ENCODE measurements at regions not wholly inside any gene's neighbourhood (a gene's known extent, or its start where the extent isn't known, plus 50 kb on each side); places are given as distances from the start of the nearest gene placed in this dataset.

- no peaks in the 10 kb centered on the region for H3K79me2 ChIP-seq (ENCODE audit: control insufficient read depth, insufficient read depth, low read length)
- FAIRE-seq: no peak
- WGBS (ENCODE audit: insufficient coverage, low coverage, missing lambda C conversion rate): 0% methylated on average over 1 of the region's 1 CpG
- no peaks in the 10 kb centered on the region for H3K36me3 ChIP-seq (ENCODE audit: control insufficient read depth, insufficient read depth, low read length)
- CTCF ChIA-PET (ENCODE audit: low intra/inter-chr PET ratio): no interaction called here
- H2AFZ ChIP-seq (ENCODE audit: low read depth, low read length): no peak overlapping the region
- no TSS peak for BruUV-seq (replicated peaks)
- DNase-seq (ENCODE audit: extremely low read depth in 1 of 4, low spot score in 3 of 4): no peak
- H4K20me1 ChIP-seq (replicated peaks; ENCODE audit: control insufficient read depth, insufficient read depth, low read length): no peaks in the 10 kb centered on the region
- no peaks in the 10 kb centered on the region for H3K9me1 ChIP-seq (ENCODE audit: control insufficient read depth, insufficient read depth, low read length)
- ATAC-seq: no peak
- H3K4me3 ChIP-seq: no peak overlapping the region
- no peak overlapping the region for H3K27ac ChIP-seq (ENCODE audit: extremely low read depth, low read depth, low read length)
- no peaks in the 10 kb centered on the region for H3K4me1 ChIP-seq (replicated peaks in 1 of 2; ENCODE audit: control insufficient read depth in 2 of 2, insufficient read depth in 2 of 2, low read length in 2 of 2)
- no peak overlapping the region for H3K4me2 ChIP-seq (ENCODE audit: insufficient read depth, low read length)
- H3K9ac ChIP-seq (ENCODE audit: insufficient read depth in 1 of 2, low read depth in 2 of 2, low read length in 2 of 2): no peak overlapping the region
- POLR2A ChIA-PET: no interaction called here
- TF ChIP-seq, protein P1, sequence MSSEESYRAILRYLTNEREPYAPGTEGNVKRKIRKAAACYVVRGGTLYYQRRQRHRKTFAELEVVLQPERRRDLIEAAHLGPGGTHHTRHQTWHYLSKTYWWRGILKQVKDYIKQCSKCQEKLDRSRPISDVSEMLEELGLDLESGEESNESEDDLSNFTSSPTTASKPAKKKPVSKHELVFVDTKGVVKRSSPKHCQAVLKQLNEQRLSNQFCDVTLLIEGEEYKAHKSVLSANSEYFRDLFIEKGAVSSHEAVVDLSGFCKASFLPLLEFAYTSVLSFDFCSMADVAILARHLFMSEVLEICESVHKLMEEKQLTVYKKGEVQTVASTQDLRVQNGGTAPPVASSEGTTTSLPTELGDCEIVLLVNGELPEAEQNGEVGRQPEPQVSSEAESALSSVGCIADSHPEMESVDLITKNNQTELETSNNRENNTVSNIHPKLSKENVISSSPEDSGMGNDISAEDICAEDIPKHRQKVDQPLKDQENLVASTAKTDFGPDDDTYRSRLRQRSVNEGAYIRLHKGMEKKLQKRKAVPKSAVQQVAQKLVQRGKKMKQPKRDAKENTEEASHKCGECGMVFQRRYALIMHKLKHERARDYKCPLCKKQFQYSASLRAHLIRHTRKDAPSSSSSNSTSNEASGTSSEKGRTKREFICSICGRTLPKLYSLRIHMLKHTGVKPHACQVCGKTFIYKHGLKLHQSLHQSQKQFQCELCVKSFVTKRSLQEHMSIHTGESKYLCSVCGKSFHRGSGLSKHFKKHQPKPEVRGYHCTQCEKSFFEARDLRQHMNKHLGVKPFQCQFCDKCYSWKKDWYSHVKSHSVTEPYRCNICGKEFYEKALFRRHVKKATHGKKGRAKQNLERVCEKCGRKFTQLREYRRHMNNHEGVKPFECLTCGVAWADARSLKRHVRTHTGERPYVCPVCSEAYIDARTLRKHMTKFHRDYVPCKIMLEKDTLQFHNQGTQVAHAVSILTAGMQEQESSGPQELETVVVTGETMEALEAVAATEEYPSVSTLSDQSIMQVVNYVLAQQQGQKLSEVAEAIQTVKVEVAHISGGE (CRISPR knock-in tag; IDR thresholded peaks at IDR 0.05): no peak
- TF ChIP-seq ZBTB7A (IDR thresholded peaks at IDR 0.05; ENCODE audit: borderline replicate concordance, control insufficient read depth, low read depth, low read length) (no peak), STAG1 (CRISPR knock-in tag; IDR thresholded peaks at IDR 0.05; ENCODE audit: borderline replicate concordance) (no peak), JUNB (CRISPR knock-in tag; conservative IDR thresholded peaks at IDR 0.05) (no peak), HMGXB4 (CRISPR knock-in tag; IDR thresholded peaks at IDR 0.05) (no peak), ZNF175 (CRISPR knock-in tag; IDR thresholded peaks at IDR 0.05; ENCODE audit: low read depth) (no peak), FOXJ3 (CRISPR knock-in tag; IDR thresholded peaks at IDR 0.05) (no peak)
- TF ChIP-seq, protein P2, sequence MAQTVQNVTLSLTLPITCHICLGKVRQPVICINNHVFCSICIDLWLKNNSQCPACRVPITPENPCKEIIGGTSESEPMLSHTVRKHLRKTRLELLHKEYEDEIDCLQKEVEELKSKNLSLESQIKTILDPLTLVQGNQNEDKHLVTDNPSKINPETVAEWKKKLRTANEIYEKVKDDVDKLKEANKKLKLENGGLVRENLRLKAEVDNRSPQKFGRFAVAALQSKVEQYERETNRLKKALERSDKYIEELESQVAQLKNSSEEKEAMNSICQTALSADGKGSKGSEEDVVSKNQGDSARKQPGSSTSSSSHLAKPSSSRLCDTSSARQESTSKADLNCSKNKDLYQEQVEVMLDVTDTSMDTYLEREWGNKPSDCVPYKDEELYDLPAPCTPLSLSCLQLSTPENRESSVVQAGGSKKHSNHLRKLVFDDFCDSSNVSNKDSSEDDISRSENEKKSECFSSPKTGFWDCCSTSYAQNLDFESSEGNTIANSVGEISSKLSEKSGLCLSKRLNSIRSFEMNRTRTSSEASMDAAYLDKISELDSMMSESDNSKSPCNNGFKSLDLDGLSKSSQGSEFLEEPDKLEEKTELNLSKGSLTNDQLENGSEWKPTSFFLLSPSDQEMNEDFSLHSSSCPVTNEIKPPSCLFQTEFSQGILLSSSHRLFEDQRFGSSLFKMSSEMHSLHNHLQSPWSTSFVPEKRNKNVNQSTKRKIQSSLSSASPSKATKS (CRISPR knock-in tag; IDR thresholded peaks at IDR 0.05): no peak
- TF ChIP-seq, protein P3, sequence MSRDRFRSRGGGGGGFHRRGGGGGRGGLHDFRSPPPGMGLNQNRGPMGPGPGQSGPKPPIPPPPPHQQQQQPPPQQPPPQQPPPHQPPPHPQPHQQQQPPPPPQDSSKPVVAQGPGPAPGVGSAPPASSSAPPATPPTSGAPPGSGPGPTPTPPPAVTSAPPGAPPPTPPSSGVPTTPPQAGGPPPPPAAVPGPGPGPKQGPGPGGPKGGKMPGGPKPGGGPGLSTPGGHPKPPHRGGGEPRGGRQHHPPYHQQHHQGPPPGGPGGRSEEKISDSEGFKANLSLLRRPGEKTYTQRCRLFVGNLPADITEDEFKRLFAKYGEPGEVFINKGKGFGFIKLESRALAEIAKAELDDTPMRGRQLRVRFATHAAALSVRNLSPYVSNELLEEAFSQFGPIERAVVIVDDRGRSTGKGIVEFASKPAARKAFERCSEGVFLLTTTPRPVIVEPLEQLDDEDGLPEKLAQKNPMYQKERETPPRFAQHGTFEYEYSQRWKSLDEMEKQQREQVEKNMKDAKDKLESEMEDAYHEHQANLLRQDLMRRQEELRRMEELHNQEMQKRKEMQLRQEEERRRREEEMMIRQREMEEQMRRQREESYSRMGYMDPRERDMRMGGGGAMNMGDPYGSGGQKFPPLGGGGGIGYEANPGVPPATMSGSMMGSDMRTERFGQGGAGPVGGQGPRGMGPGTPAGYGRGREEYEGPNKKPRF (IDR thresholded peaks at IDR 0.05; ENCODE audit: low read depth, low read length): no peak
- intact Hi-C loops (cut with micrococcal nuclease) (no loop called here), in situ Hi-C loops (cut with MboI) (no loop called here)
- H3K9me3 ChIP-seq (replicated peaks; ENCODE audit: control insufficient read depth, insufficient read depth, low read depth, low read length): no peaks in the 10 kb centered on the region
- H3K27me3 ChIP-seq (ENCODE audit: control insufficient read depth in 2 of 2, insufficient read depth in 2 of 2, low read length in 2 of 2): no peaks in the 10 kb centered on the region
Measured at GRCh38 chr6:133591275-133591674, 297.6 kb upstream of the TCF21 start.

Measured in K562 (cell line).